IMR-90 (cell line): ENCODE measurements at regions not wholly inside any gene's neighbourhood (a gene's known extent, or its start where the extent isn't known, plus 50 kb on each side); places are given as distances from the start of the nearest gene placed in this dataset.

Source experiments
- ATAC-seq: fragments of 200-7000 bp; cut with Tn5 transposase; 2 replicates; pipeline ENCODE4 v1.9.1; 2020; ENCODE audit warnings: low read depth, mild to moderate bottlenecking, moderate library complexity
- BruUV-seq: library from RNA; stranded (reverse); fragments of 400-500 nt; replicated peaks from 2 replicates; lab custom pipeline; 2021; lab: Mats Ljungman, UMichigan
- CTCF ChIA-PET: fragments of 300-600 bp; formaldehyde crosslinking; extraction: SDS; loops from one replicate; lab custom pipeline; 2021; ENCODE audit warnings: antibody characterized with exemption; lab: Yijun Ruan, JAX
- POLR2A ChIA-PET: fragments of 300-600 bp; sonication (Branson Sonifier 250); formaldehyde crosslinking; loops from one replicate; lab custom pipeline; 2022; ENCODE audit warnings: antibody characterized with exemption; ENCODE audit not compliant: unreplicated experiment; lab: Charles Lee
- DNase-seq: peaks from one replicate; pipeline ENCODE4 v3.0.0; 2013
- H2AFZ ChIP-seq: replicated peaks from 2 replicates; pipeline ENCODE3; 2013; ENCODE audit warnings: low read length, mild to moderate bottlenecking; ENCODE audit not compliant: poor library complexity
- H2AK5ac ChIP-seq: 2 replicates; pipeline ENCODE4 v1.6.1; 2013; ENCODE audit warnings: low read depth, low read length, inconsistent platforms
- H2AK9ac ChIP-seq: replicated peaks from 2 replicates; pipeline ENCODE3; 2013; ENCODE audit warnings: mild to moderate bottlenecking, low read depth, low read length, moderate library complexity; ENCODE audit not compliant: poor library complexity
- H2BK120ac ChIP-seq: 2 replicates; pipeline ENCODE4 v1.6.1; 2013; ENCODE audit warnings: low read depth, low read length, inconsistent platforms
- H2BK15ac ChIP-seq: 3 replicates; pipeline ENCODE4 v1.6.1; 2013; ENCODE audit warnings: low read depth, low read length, inconsistent platforms
- H2BK20ac ChIP-seq: 2 replicates; pipeline ENCODE4 v1.6.1; 2013; ENCODE audit warnings: low read depth, mild to moderate bottlenecking, inconsistent platforms, low read length, moderate library complexity
- H2BK5ac ChIP-seq: 2 replicates; pipeline ENCODE4 v1.6.1; 2013; ENCODE audit warnings: mild to moderate bottlenecking, low read depth, low read length, inconsistent platforms; ENCODE audit not compliant: poor library complexity, severe bottlenecking
- H3K14ac ChIP-seq: replicated peaks from 2 replicates; pipeline ENCODE4 v1.6.1; 2013; ENCODE audit warnings: low read depth, low read length, inconsistent platforms
- H3K18ac ChIP-seq: 2 replicates; pipeline ENCODE4 v1.6.1; 2013; ENCODE audit warnings: low read depth, low read length, control low read depth
- H3K23ac ChIP-seq: 2 replicates; pipeline ENCODE4 v1.6.1; 2013; ENCODE audit warnings: low read depth, low read length, inconsistent platforms
- H3K27ac ChIP-seq: 2 replicates; pipeline ENCODE4 v1.5.1; 2013; ENCODE audit warnings: mild to moderate bottlenecking, control low read depth, low read length; ENCODE audit not compliant: insufficient read depth
- H3K27me3 ChIP-seq: 2 replicates; pipeline ENCODE4 v1.6.1; 2013; ENCODE audit warnings: low read length; ENCODE audit not compliant: control insufficient read depth, insufficient read depth
- H3K36me3 ChIP-seq: 2 replicates; pipeline ENCODE4 v1.6.1; 2013; ENCODE audit warnings: low read length, mixed read lengths; ENCODE audit not compliant: control insufficient read depth, insufficient read depth
- H3K4ac ChIP-seq: 2 replicates; pipeline ENCODE4 v1.6.1; 2013; ENCODE audit warnings: low read depth, low read length, inconsistent platforms
- H3K4me1 ChIP-seq: 2 replicates; pipeline ENCODE4 v1.6.1; 2013; ENCODE audit warnings: low read length, mixed read lengths; ENCODE audit not compliant: control insufficient read depth, insufficient read depth
- H3K4me2 ChIP-seq: 2 replicates; pipeline ENCODE4 v1.6.1; 2013; ENCODE audit warnings: low read depth, mild to moderate bottlenecking, control low read depth, low read length, moderate library complexity
- H3K4me3 ChIP-seq: 2 replicates; pipeline ENCODE4 v1.5.1; 2013; ENCODE audit warnings: low read depth, mild to moderate bottlenecking, control low read depth, low read length, moderate library complexity; ENCODE audit not compliant: insufficient read depth
- H3K56ac ChIP-seq: 2 replicates; pipeline ENCODE4 v1.6.1; 2013; ENCODE audit warnings: low read length, inconsistent platforms; ENCODE audit not compliant: insufficient read depth; ENCODE audit errors: extremely low read depth
- H3K79me1 ChIP-seq, 2 experiments: 2 replicates each; pipeline ENCODE4 v1.6.1; 2013; ENCODE audit warnings: low read length in 2 of 2, inconsistent platforms in 1 of 2, low read depth in 1 of 2
- H3K9ac ChIP-seq: 2 replicates; pipeline ENCODE4 v1.6.1; 2013; ENCODE audit warnings: low read depth, low read length, control low read depth
- H3K9me1 ChIP-seq: 2 replicates; pipeline ENCODE4 v1.6.1; 2013; ENCODE audit warnings: low read length, inconsistent platforms; ENCODE audit not compliant: insufficient read depth
- H3K9me3 ChIP-seq: 2 replicates; pipeline ENCODE4 v1.6.1; 2013; ENCODE audit warnings: low read length; ENCODE audit not compliant: control insufficient read depth, insufficient read depth
- H4K20me1 ChIP-seq: 2 replicates; pipeline ENCODE4 v1.6.1; 2013; ENCODE audit warnings: low read length, inconsistent platforms; ENCODE audit not compliant: insufficient read depth
- H4K5ac ChIP-seq: 2 replicates; pipeline ENCODE4 v1.6.1; 2013; ENCODE audit warnings: mild to moderate bottlenecking, low read depth, low read length, control low read depth
- H4K8ac ChIP-seq, 2 experiments: 2 replicates each; pipeline ENCODE4 v1.6.1; 2013; ENCODE audit warnings: low read depth in 2 of 2, low read length in 2 of 2, control low read depth in 1 of 2, inconsistent platforms in 1 of 2
- H4K91ac ChIP-seq: 2 replicates; pipeline ENCODE4 v1.6.1; 2013; ENCODE audit warnings: low read depth, low read length, inconsistent platforms; ENCODE audit not compliant: insufficient read depth
- BHLHE40 ChIP-seq: fragments of 150-350 bp; IDR thresholded peaks from 2 replicates; pipeline ENCODE4 v1.6.1; 2016; ENCODE audit warnings: mild to moderate bottlenecking, low read depth, low read length
- CEBPB ChIP-seq: IDR thresholded peaks from 2 replicates; pipeline ENCODE4 v1.6.1; 2012; ENCODE audit warnings: low read depth, low read length, improper control_type of control experiment
- CHD1 ChIP-seq: IDR thresholded peaks from 2 replicates; pipeline ENCODE4 v1.6.1; 2012; ENCODE audit warnings: low read depth, low read length, improper control_type of control experiment
- CTCF ChIP-seq: conservative IDR thresholded peaks from 2 replicates; pipeline ENCODE4 v1.5.1; 2012; ENCODE audit warnings: mild to moderate bottlenecking, low read depth, low read length, improper control_type of control experiment
- ELK1 ChIP-seq: fragments of 150-350 bp; IDR thresholded peaks from 2 replicates; pipeline ENCODE4 v1.6.1; 2016; ENCODE audit warnings: low read depth, mild to moderate bottlenecking, low read length, moderate library complexity, borderline replicate concordance
- FOS ChIP-seq: fragments of 150-350 bp; IDR thresholded peaks from 2 replicates; pipeline ENCODE4 v1.6.1; 2016; ENCODE audit warnings: low read depth, low read length
- MAFK ChIP-seq: IDR thresholded peaks from 2 replicates; pipeline ENCODE4 v1.6.1; 2012; ENCODE audit warnings: low read depth, low read length, improper control_type of control experiment
- MAZ ChIP-seq: IDR thresholded peaks from 2 replicates; pipeline ENCODE4 v1.6.1; 2012; ENCODE audit warnings: low read depth, mild to moderate bottlenecking, low read length, improper control_type of control experiment, moderate library complexity, borderline replicate concordance
- MXI1 ChIP-seq: IDR thresholded peaks from 2 replicates; pipeline ENCODE4 v1.6.1; 2012; ENCODE audit warnings: low read depth, mild to moderate bottlenecking, low read length, moderate library complexity, borderline replicate concordance
- POLR2A ChIP-seq: IDR thresholded peaks from 2 replicates; pipeline ENCODE4 v1.6.1; 2012; ENCODE audit warnings: mild to moderate bottlenecking, low read depth, low read length
- RCOR1 ChIP-seq: IDR thresholded peaks from 2 replicates; pipeline ENCODE4 v1.6.1; 2012; ENCODE audit warnings: mild to moderate bottlenecking, low read length, improper control_type of control experiment; ENCODE audit not compliant: insufficient replicate concordance
- RFX5 ChIP-seq: IDR thresholded peaks from 2 replicates; pipeline ENCODE4 v1.8.0; 2012; ENCODE audit warnings: low read depth, mild to moderate bottlenecking, low read length, moderate library complexity
- SMC3 ChIP-seq: fragments of 150-350 bp; IDR thresholded peaks from 2 replicates; pipeline ENCODE4 v1.6.1; 2016; ENCODE audit warnings: low read depth, mild to moderate bottlenecking, antibody characterized with exemption, low read length, moderate library complexity
- USF2 ChIP-seq: fragments of 150-350 bp; IDR thresholded peaks from 2 replicates; pipeline ENCODE4 v1.6.1; 2017; ENCODE audit warnings: mild to moderate bottlenecking, antibody characterized with exemption, low read length, low read depth
- WGBS, 2 experiments: methylation state at CpG; one replicate each; pipeline versions ENCODE4 v1.1.5 to v1.1.7; 2013; ENCODE audit warnings: missing lambda C conversion rate in 2 of 2; ENCODE audit not compliant: insufficient read length in 1 of 2; ENCODE audit errors: extremely low coverage in 2 of 2; 5-methylcytosine and 5-hydroxymethylcytosine counted together
- dilution Hi-C: fragments of 300-500 bp; cut with HindIII; formaldehyde crosslinking; loops from one replicate; pipeline ENCODE4 v1.14.3; 2018; ENCODE audit warnings: low sequenced_read_pairs; ENCODE audit not compliant: unreplicated experiment
- in situ Hi-C: fragments of 300-500 bp; cut with MboI; formaldehyde crosslinking; loops from 3 replicates; pipeline ENCODE4 v1.14.3; 2019; ENCODE audit warnings: low sequenced_read_pairs, inconsistent platforms, mixed read lengths
- intact Hi-C: fragments of 100-400 bp; cut with micrococcal nuclease; formaldehyde crosslinking; loops from 2 replicates; pipeline ENCODE4 v1.10.0; 2022

GRCh38 chr5:1732945-1733344, 66.7 kb downstream of the MRPL36 start:
- TF ChIP-seq BHLHE40 (no peak), MXI1 (no peak), RCOR1 (no peak), ELK1 (no peak), CEBPB (no peak), RFX5 (no peak), MAFK (no peak), FOS (no peak), USF2 (no peak), MAZ (no peak), POLR2A (no peak), CTCF (no peak), SMC3 (no peak), CHD1 (no peak)
- H3K4me3 ChIP-seq: no peak overlapping the region
- no peak overlapping the region for H3K14ac ChIP-seq
- H3K18ac ChIP-seq: no peak overlapping the region
- H2BK120ac ChIP-seq: no peak overlapping the region
- no peaks in the 10 kb centered on the region for H3K79me1 ChIP-seq
- no peak overlapping the region for H2AK5ac ChIP-seq
- H4K8ac ChIP-seq: no peak overlapping the region
- in situ Hi-C loops (no loop called here), dilution Hi-C loops (no loop called here), intact Hi-C loops (no loop called here)
- no peaks in the 10 kb centered on the region for H3K9me1 ChIP-seq
- H3K9ac ChIP-seq: no peak overlapping the region
- H2BK15ac ChIP-seq: no peak overlapping the region
- DNase-seq (no peak), ATAC-seq (no peak)
- no CpG with 5 or more reads among the region's 5 CpGs for WGBS, 2 experiments
- H4K91ac ChIP-seq: no peak overlapping the region
- no peak overlapping the region for H3K56ac ChIP-seq
- no peak overlapping the region for H2BK20ac ChIP-seq
- no peaks in the 10 kb centered on the region for H3K36me3 ChIP-seq
- no peak overlapping the region for H3K4me2 ChIP-seq
- no peak overlapping the region for H4K5ac ChIP-seq
- H4K20me1 ChIP-seq: no peaks in the 10 kb centered on the region
- H3K4me1 ChIP-seq: no peaks in the 10 kb centered on the region
- no peaks in the 10 kb centered on the region; the same call in 1 of the 2 replicates for H3K27me3 ChIP-seq
- CTCF ChIA-PET: no interaction called here
- no peak overlapping the region for H3K23ac ChIP-seq
- no peak overlapping the region for H3K4ac ChIP-seq
- no peak overlapping the region for H2AK9ac ChIP-seq
- no TSS peak for BruUV-seq
- H2AFZ ChIP-seq: no peak overlapping the region
- H2BK5ac ChIP-seq: no peak overlapping the region
- POLR2A ChIA-PET: no interaction called here
- H3K27ac ChIP-seq: no peak overlapping the region
- H3K9me3 ChIP-seq: no peaks in the 10 kb centered on the region
